GM21367 (cell line): ENCODE measurements at regions not wholly inside any gene's neighbourhood (a gene's known extent, or its start where the extent isn't known, plus 50 kb on each side); places are given as distances from the start of the nearest gene placed in this dataset.

ENCODE experiments used
- ATAC-seq: cut with Tn5 transposase; IDR thresholded peaks from one replicate; pipeline ENCODE4 v1.9.1; 2021; ENCODE audit not compliant: unreplicated experiment

DNA sequence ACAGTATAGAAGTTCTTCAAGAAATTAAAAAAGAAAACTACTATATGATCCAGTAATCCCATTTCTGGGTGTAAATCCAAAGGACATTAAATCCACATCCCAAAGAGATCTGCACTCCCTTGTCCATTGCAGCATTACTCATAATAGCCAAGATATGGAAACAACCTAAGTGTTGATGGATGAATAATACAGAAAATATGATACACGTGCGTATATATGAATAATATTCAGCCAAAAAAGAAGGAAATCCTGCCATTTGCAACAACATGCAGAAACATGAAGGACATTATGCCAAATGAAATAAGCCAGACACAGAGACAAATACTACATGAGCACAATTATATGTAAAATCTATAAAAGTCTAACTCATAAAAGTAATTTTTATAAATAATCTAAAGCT, 306.3 kb upstream of the ANO3 start:
- no peak for ATAC-seq

DNA sequence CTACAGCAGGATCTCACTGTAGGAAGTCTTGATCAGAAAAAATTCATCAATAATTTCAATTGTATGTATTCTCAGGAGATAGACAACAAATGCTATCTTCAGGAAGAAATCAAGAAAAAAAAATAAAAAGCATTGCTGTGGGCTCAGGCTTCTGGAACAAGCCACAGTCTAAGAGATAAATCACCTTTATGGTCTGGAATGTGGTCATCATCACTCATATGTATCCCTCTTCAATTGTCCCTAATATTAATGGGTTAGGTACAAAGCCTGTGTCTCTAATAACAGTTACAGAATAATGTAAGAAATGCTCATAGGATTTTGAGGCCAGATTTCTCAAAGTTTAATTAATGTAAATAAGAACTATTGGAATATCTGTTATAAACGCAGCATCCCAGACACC, 305.9 kb upstream of the ANO3 start:
- ATAC-seq: no peak

DNA sequence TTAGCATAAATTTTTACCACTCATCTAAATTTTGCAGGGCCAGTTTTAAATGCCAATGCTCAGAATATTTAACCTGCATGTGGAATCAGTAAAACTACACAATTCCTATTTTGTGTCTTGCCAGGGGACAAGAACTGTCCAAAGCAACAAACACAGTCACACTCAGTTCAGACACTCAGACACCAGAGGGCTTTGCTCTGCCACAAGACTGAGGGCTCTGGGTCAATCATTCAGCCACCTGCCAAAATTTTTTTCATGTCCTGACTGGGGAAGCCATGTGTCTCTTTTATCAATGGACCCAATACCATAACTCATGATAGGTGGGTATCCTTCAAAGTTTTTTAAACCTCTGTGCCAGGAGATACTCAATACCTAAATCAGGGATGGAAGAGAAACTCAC, 304.0 kb upstream of the ANO3 start:
- peak; percentile 53 for ATAC-seq

DNA sequence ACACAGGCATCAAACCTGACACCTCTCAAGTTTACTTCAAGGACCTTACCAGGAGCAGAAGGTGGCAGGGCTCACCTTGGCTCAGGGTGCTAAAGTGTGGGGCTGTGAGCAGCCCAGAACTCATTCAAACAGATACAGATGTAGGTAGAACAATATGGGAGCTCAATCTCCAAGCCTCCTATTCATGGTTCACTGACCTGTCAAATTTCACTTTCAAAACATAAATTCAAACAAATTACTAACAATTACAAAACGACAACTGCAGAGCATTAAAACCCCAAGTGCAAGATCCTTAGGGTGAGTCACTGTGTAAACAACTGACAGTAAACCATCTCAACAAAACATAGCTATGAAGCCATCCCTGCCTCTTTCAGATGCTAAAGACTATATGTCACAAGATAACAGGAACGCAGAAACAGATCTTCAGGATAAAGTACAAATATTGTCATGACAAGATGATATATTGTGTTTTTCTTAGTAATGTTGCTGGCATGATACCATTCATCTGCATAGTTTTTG, 303.5 kb upstream of the ANO3 start:
- ATAC-seq: peak; percentile 28

DNA sequence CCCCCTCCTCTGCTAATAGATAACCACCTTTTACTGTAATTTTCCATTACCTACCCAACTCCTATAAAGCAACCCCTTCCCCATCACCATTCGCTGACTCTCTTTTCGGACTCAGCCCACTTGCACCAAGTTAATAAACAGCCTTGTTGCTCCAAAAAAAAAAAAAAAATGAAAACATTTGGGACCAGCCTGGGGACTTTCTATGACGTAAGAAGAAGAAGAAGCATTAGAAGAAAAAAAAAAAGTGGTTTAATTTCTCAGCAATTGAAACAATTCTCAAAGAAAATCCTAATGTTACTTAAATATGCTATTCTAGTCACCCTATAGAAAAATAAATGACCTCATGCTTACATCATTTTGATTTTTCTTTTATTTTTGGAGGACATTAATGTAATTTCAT, 301.5 kb upstream of the ANO3 start:
- ATAC-seq: no peak

DNA sequence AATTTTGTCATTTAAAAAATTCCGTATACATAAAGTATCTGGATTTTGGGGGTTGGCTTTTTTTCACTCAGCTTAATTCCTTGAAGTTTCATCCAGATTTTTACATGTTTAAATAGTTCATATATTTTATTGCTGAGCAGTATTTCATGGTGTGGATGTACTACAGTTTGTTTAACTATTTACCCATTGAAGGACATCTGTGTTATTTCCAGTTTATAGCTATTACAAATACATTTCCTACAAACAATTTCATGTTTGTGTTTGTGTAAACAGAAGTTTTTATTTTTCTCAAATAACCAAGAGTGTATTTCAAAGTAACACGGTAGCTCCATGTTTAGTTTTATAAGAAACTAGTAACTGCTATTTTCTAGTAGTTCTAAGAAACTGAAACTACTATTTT, 299.7 kb upstream of the ANO3 start:
- no peak for ATAC-seq

DNA sequence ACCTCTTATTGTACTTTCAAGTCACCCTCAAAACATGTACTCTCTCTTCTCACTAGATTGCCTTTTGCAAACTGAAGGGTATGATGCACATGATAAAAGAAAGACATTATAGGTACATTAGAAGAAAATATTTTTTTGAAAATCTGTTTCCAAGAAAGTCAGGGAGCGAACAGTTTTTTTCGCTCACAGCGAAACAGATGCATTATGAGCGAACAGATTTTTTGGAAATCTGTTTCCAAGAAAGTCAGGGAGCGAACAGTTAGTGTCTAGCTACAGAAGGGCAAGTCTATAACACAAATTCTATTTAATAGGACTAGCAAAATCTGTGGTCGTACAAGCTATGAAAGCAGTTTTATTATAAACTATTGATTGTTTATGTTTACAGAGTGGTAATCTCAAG, 296.2 kb upstream of the ANO3 start:
- ATAC-seq: no peak

DNA sequence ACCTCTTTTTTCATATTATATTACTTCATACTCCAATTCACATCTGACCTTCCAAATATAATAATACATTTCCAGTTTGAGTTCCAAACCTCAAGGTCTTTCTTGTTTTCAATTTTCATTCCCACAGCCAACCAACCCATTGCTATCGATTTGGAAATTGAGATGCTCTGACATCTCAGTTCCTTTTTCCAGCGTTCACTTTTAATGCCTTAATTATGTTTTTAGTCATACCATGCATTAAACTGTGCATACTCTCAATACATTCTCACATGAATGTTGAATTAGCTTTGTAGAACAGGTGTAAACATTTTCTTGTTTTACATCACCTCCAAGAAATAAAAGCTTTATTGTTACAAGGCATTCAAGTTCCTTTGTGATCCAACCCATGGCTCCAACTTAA, 294.2 kb upstream of the ANO3 start:
- ATAC-seq: peak; percentile 67

DNA sequence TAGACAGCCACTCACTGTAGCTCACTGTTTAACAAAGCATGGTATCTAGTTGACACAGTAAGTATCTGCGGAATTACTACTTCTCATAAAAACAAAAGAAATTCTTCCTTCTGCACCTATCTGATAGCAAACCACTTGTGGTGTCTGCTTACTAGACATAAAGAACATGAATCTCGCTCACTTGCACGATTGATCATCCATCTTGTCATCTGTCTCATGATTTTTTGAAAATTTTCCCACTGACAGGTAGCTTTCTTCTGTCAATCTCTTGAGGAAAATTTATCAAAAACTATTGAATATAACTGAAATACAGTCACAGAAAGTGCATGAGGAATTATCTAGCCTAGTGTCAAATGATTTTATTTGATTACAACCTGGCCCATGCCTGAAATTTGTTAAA, 291.6 kb upstream of the ANO3 start:
- no peak for ATAC-seq

DNA sequence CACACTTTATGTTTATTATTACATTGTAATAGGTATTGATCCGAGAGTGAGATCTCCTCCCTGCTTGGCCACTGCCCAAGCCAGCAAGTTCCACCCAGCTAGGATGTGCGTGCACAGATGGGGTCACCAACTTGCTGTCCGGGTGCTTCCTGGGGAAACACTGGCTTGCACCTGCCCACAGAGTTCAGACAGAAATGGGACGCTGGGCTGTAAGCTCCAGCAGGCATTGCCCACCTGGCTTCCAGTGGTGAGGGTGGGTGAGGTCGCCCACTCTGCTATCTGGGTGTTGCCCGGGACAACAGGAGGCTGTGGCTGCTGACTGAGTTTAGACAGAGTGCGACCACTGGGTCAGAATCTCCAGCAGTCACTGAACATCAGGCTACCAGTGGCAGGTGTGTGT, 289.8 kb upstream of the ANO3 start:
- no peak for ATAC-seq

DNA sequence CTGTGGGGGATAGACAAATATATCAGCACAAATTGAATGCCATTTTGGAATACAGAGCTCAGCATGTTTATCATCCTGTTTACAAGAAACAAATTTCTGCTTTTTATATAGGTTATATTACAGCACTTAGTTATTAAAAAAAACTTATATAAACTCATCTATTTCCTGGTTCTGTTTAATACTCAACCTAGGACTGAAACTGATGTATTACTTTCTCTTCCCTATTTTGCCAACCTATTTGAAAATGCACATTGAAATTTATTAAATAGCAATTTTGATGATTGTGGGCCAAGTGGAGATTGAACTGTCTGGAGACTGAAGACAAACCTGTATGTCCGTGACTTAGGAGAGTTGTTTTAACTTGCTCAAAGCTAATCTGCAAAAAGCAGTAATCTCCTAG, 288.3 kb upstream of the ANO3 start:
- ATAC-seq: peak; percentile 86

DNA sequence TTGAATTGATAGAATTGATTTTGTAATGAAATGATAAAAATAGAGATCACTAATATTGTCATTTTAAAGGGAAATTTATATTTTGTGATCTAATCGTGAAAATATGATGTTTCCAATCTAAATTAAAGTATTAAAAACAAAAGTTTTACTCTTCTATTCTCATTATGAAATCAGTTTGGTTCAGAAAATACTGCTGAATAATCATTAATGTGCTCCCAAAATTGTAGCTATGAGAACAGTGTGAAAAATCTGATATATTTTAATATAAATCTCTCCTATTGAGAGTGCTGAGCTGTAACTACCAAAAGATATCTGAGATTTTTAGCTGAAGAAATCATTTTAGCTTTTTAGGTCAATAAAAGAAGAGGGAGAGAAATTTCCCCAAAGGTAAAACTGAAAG, 287.5 kb upstream of the ANO3 start:
- ATAC-seq: no peak

DNA sequence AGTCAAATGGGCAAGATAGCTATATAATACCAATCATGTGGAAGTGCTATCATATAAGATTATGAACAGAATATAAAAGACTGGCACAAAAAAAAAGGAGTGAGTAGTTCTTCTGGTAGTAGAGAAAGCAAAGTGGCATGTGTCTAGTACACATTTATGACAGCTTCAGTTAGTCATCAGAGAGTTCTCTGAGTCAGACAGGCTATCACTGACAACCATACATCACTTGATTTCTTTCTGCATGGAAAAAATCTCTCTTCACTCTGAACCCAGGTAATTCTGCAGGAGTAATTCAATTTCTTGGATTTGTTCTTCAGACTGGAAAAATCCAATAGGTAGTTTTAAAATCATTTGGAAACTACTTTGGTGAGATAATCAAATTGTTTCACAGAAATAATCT, 286.8 kb upstream of the ANO3 start:
- ATAC-seq: no peak

DNA sequence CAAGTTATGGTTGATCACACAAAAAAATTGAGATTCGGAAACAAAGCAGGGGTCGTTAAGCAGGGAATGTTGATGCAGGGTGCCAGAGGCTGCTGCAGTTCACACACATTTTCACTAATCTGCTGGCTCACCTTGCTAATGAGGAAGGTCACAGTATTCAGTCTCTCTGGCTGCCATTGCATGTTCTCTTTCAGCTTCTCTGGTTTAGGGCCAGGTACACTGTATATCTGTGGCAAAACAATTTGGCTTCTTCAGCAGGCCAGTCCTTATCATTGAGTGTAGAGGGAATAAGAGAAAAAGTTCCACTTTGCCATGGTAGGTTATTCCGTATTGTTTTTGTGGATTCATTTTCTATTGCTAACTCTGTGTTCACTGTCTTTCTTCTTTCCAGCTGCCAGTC, 283.7 kb upstream of the ANO3 start:
- ATAC-seq: no peak

DNA sequence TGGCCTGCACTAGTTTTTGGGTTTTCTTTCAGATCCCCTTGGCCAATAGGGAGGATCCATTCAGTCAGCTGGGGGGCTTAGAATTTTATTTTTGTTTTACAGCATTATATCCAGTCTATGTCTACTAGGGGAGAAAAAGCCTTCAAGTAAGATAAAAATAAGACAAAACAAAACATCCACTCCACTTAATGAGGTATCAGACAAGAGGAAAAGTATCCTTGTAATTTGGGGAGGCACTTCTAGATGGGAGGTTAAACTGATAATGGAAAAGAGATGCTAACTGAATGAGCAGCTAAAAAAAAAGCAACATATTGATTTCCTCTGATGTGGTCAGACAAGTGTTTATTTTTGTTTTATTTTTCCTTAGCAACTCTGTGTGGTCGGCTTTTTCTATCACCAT, 278.0 kb upstream of the ANO3 start:
- no peak for ATAC-seq

DNA sequence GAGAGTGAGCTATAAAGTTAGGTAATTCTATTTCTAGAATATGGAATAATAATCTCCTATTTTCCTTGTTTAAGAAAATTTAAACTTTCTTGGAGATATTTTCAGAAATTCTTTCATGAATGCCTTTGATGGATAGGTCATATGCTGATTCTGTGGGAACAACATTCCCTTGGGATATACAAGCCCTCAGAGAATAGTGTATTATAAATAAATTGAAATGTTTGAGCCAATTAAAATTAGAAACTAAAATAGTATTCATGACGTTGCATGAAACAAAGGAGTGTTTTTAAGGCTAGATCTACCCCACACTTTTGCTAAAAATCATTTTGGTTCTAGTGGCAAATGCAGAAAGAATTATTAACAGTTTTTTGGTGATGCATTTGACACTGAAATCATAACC, 269.3 kb upstream of the ANO3 start:
- no peak for ATAC-seq

DNA sequence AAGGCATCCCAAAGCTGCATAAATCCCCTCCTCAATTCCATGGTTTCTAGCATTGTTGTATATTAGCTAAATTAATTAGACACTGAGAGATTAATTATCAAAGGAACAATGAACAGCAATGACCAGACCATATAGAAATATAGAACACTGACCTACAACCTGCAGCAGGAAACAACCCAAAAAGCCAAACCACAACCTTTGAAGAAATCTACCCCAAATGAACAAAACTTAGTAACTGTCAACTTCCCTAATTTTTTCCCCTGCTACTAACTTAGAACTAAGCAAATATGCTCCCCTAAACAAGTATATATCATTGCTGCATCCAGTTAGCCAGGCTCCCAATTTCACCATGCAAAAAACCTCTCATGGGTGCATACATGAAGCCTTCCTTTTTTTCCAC, 268.0 kb upstream of the ANO3 start:
- ATAC-seq: peak; percentile 40

DNA sequence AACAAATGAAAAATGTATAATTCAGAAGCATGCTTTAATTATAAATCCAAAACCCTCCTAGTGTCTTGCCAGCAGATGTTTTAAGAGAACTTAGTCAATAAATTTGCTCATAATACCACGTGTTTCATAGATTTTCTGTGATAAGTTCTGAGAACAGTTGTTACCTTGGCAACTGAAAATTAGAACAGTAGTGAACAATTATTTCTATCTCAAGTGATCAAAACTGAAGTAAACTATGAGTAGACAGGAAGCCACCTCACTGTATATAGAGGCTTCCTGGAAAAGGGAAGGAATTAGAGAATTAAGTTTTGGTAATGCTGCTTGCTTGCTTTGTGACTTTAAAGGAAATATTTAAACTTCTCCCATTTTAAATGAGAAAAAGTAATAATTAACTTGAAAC, 266.0 kb upstream of the ANO3 start:
- no peak for ATAC-seq

DNA sequence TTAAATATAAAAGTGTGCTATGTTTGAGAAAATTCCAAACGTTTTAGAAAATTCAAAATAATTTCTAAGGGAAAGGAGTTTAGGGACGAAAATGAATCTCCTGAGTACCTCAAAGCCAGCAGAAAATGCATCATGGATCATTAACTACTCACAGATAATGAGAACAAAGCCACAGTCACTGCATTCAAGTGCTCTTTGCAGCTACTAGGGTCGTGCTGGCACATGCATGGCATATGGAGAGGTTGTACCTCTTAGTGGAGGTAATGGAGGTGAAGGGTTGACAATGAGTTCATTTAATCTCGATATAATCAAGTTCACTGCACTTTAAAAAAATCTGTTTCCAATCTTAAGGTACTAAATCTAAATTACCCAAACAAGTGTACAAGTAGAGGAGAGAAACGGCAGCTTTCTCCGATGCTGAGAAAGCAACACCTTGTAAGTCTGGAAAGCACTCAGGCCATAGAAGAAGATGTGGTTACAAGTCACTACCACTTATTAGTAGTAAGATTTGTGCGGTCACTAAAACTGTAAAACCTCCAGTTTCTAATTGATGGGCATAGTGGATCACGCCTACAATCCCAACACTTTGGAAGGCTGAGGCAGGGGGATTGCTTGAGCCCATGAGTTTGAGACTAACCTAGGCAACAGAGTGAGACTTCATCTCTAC, 261.1 kb upstream of the ANO3 start:
- ATAC-seq: no peak

DNA sequence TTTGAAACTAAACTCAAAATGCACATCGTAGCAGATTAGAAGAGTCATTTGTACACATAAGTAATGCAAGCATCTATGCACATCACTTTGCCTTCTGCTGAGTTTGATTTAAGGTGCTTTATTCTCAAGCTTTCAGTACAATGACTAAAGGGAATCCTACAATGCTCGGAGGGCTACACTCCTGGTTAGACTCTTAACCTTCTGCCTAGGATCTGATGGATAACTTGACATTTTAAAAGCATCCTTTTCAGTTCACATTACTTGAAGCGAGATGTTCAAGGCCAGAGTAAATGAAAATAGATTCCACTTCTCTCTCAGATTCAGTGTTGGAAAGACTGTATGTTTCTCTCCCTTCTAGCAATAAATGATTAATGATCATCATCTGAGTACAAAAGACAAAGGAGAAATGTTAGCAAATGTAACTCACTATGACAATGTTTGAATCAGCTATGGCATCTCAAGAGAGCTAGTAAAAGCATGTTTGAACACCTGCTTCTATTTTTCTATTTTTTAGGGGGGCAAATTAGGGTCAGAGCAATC, 259.2 kb upstream of the ANO3 start:
- no peak for ATAC-seq

DNA sequence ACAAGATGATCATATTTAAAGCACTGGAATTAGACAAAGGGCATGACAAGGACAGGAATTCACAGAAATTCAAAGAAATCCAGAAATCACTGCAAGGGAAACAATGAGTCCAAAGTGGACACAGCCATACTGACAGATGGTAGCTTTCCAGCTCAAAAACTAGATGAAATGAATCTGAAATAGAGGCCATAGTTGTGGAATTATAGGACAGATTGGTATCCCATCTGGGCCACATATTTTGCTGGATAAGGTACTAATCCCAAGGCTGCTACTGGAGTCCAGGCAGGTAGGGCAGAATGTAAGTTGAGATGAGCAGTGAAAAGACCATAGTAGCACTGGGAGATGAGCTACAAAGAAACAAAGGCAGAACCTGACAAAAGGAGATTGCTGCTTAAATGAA, 258.3 kb upstream of the ANO3 start:
- ATAC-seq: no peak

DNA sequence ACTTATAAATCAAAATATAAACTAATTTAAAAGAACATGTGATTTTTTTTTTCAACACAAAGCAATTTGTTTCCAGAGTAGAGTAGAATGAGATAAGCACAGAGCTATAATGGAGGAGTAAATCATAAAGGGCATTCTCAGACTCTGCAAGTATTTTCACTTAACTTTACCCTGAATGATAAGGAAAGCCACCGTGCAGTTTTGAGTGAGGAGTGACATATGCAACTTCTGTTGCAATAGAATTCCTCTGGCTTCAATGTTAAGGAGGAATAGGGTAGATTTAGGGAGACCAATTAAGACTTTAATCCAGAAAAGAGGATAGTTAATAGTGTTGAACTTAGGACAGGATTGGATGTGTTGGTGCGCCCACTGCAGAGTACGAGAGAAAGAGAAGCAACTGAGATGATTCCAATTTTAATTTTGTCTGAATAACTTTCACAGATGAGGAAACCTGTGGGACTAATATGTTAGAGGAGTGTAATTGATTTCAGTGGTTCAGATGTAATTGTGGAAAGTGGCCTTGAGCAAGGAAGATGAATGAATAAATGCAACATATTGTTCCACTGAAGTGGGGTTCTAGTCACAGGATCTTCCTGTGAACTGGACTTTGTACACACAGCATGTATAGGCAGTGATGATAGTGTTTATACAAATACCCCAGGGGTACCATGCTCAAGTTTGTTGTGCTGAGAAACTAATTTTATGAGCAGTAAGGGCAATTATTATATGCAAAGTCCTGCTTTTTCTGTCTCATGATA, 255.5 kb upstream of the ANO3 start:
- ATAC-seq: no peak
